DOHH2 (cell line): ENCODE measurements at regions not wholly inside any gene's neighbourhood (a gene's known extent, or its start where the extent isn't known, plus 50 kb on each side); places are given as distances from the start of the nearest gene placed in this dataset.

Experiments used
- H3F3A ChIP-seq: fragments of 200-600 bp; sonication (generic), shearing (Covaris generic); 2 replicates; pipeline ENCODE4 v1.6.0; 2016; ENCODE audit warnings: antibody characterized with exemption, mild to moderate bottlenecking; ENCODE audit not compliant: control insufficient read depth, insufficient read depth
- H3K27ac ChIP-seq: fragments of 200-600 bp; sonication (generic); 2 replicates; pipeline ENCODE4 v1.5.1; 2014; ENCODE audit warnings: low read depth, mild to moderate bottlenecking, low read length, moderate library complexity
- H3K27me3 ChIP-seq: fragments of 200-600 bp; sonication (generic); 2 replicates; pipeline ENCODE4 v1.6.1; 2014; ENCODE audit warnings: mild to moderate bottlenecking, low read length, mixed read lengths; ENCODE audit not compliant: control insufficient read depth
- H3K36me3 ChIP-seq: fragments of 200-600 bp; sonication (generic); 2 replicates; pipeline ENCODE4 v1.6.1; 2014; ENCODE audit warnings: mild to moderate bottlenecking, low read length, moderate library complexity, mixed read lengths; ENCODE audit not compliant: control insufficient read depth
- H3K4me1 ChIP-seq: fragments of 200-600 bp; sonication (generic); 2 replicates; pipeline ENCODE4 v1.6.1; 2014; ENCODE audit warnings: mild to moderate bottlenecking, low read length, mixed read lengths; ENCODE audit not compliant: control insufficient read depth
- H3K4me2 ChIP-seq: fragments of 200-600 bp; sonication (generic); 2 replicates; pipeline ENCODE4 v1.6.0; 2014; ENCODE audit warnings: mild to moderate bottlenecking, low read length, moderate library complexity
- H3K4me3 ChIP-seq: fragments of 200-600 bp; sonication (generic); 2 replicates; pipeline ENCODE4 v1.5.1; 2014; ENCODE audit warnings: mild to moderate bottlenecking, low read length, mixed read lengths
- H3K79me2 ChIP-seq: fragments of 200-600 bp; sonication (generic); 2 replicates; pipeline ENCODE4 v1.6.1; 2014; ENCODE audit warnings: mild to moderate bottlenecking, low read length, mixed read lengths; ENCODE audit not compliant: control insufficient read depth
- H3K9me2 ChIP-seq: fragments of 200-600 bp; sonication (generic); replicated peaks from 2 replicates; pipeline ENCODE4 v1.6.1; 2014; ENCODE audit warnings: mild to moderate bottlenecking, low read length, mixed read lengths; ENCODE audit not compliant: control insufficient read depth
- H3K9me3 ChIP-seq: fragments of 200-600 bp; sonication (generic); 2 replicates; pipeline ENCODE4 v1.6.1; 2014; ENCODE audit warnings: antibody characterized with exemption, low read length, mixed read lengths; ENCODE audit not compliant: control insufficient read depth, insufficient read depth
- H4K20me1 ChIP-seq: fragments of 200-600 bp; sonication (generic); 2 replicates; pipeline ENCODE4 v1.6.0; 2014; ENCODE audit warnings: low read depth, mild to moderate bottlenecking, antibody characterized with exemption, low read length, moderate library complexity; ENCODE audit not compliant: control insufficient read depth, insufficient read depth
- EZH2phosphoT487 ChIP-seq: fragments of 200-600 bp; sonication (generic); IDR thresholded peaks from 2 replicates; pipeline ENCODE4 v1.6.1; 2017; ENCODE audit warnings: borderline replicate concordance, mild to moderate bottlenecking, antibody characterized with exemption, low read length, moderate library complexity, mixed read lengths
- TF ChIP-seq, protein P1 (sequence below): fragments of 200-600 bp; sonication (generic); IDR thresholded peaks from one replicate; pipeline ENCODE4 v1.5.1; 2014; ENCODE audit warnings: antibody characterized with exemption, mild to moderate bottlenecking, low read depth, low read length; ENCODE audit not compliant: poor library complexity, severe bottlenecking

- no peaks in the 10 kb centered on the region for H3K9me3 ChIP-seq
- H3K9me2 ChIP-seq, result no peaks in the 10 kb centered on the region
- no peak overlapping the region for H3K4me3 ChIP-seq
- no peak overlapping the region for H3K4me2 ChIP-seq
- no peak overlapping the region for H3K27ac ChIP-seq
- no peaks in the 10 kb centered on the region for H3K27me3 ChIP-seq
- H3K4me1 ChIP-seq, result no peaks in the 10 kb centered on the region
- no peaks in the 10 kb centered on the region for H4K20me1 ChIP-seq
- no peaks in the 10 kb centered on the region for H3K79me2 ChIP-seq
- no peaks in the 10 kb centered on the region for H3F3A ChIP-seq
- no peaks in the 10 kb centered on the region for H3K36me3 ChIP-seq
- no peak for TF ChIP-seq EZH2phosphoT487
- TF ChIP-seq, protein P1, sequence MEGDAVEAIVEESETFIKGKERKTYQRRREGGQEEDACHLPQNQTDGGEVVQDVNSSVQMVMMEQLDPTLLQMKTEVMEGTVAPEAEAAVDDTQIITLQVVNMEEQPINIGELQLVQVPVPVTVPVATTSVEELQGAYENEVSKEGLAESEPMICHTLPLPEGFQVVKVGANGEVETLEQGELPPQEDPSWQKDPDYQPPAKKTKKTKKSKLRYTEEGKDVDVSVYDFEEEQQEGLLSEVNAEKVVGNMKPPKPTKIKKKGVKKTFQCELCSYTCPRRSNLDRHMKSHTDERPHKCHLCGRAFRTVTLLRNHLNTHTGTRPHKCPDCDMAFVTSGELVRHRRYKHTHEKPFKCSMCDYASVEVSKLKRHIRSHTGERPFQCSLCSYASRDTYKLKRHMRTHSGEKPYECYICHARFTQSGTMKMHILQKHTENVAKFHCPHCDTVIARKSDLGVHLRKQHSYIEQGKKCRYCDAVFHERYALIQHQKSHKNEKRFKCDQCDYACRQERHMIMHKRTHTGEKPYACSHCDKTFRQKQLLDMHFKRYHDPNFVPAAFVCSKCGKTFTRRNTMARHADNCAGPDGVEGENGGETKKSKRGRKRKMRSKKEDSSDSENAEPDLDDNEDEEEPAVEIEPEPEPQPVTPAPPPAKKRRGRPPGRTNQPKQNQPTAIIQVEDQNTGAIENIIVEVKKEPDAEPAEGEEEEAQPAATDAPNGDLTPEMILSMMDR, result no peak
These were observed 494.0 kb downstream of the KIF20B start for GRCh38 chr10:90195288-90195840.

GRCh38 chr10:90197766-90198165 lies 496.4 kb downstream of the KIF20B start:
- Histone ChIP-seq H3K36me3 (no peaks in the 10 kb centered on the region), H3K27ac (no peak overlapping the region), H3K27me3 (no peaks in the 10 kb centered on the region), H3K9me3 (no peaks in the 10 kb centered on the region), H3K4me1 (no peaks in the 10 kb centered on the region), H3K79me2 (no peaks in the 10 kb centered on the region), H3K4me2 (no peak overlapping the region), H3K4me3 (no peak overlapping the region), H3K9me2 (no peaks in the 10 kb centered on the region), H3F3A (no peaks in the 10 kb centered on the region), H4K20me1 (no peaks in the 10 kb centered on the region)
- TF ChIP-seq, protein P1, result no peak
- no peak for TF ChIP-seq EZH2phosphoT487

- no peak overlapping the region for H3K27ac ChIP-seq
- TF ChIP-seq EZH2phosphoT487, result no peak
- TF ChIP-seq, protein P1, result no peak
- no peaks in the 10 kb centered on the region for H3F3A ChIP-seq
- no peak overlapping the region for H3K4me2 ChIP-seq
- no peaks in the 10 kb centered on the region for H3K9me2 ChIP-seq
- no peaks in the 10 kb centered on the region for H3K4me1 ChIP-seq
- H4K20me1 ChIP-seq, result no peaks in the 10 kb centered on the region
- H3K4me3 ChIP-seq, result no peak overlapping the region
- no peaks in the 10 kb centered on the region for H3K27me3 ChIP-seq
- no peaks in the 10 kb centered on the region for H3K36me3 ChIP-seq
- no peaks in the 10 kb centered on the region for H3K9me3 ChIP-seq
- H3K79me2 ChIP-seq, result no peaks in the 10 kb centered on the region
These were observed 497.7 kb downstream of the KIF20B start for GRCh38 chr10:90199093-90199492.
